KBM-7 (cell line): ENCODE measurements at regions not wholly inside any gene's neighbourhood (a gene's known extent, or its start where the extent isn't known, plus 50 kb on each side); places are given as distances from the start of the nearest gene placed in this dataset.
"Not testable (repeated sequence)": the region's sequence is repeated elsewhere in the genome, so short reads cannot be mapped to it uniquely, and the experiment has no call there.

Source experiments
- DNase-seq: peaks from one replicate; pipeline ENCODE4 v3.0.0-alpha.2; 2015
- in situ Hi-C: fragments of 300-500 bp; cut with MboI; formaldehyde crosslinking; loops from 2 replicates; pipeline ENCODE4 v1.14.3; 2020; ENCODE audit warnings: low sequenced_read_pairs, low pct_unique_long_range_greater_than_20kb, mixed read lengths

DNA sequence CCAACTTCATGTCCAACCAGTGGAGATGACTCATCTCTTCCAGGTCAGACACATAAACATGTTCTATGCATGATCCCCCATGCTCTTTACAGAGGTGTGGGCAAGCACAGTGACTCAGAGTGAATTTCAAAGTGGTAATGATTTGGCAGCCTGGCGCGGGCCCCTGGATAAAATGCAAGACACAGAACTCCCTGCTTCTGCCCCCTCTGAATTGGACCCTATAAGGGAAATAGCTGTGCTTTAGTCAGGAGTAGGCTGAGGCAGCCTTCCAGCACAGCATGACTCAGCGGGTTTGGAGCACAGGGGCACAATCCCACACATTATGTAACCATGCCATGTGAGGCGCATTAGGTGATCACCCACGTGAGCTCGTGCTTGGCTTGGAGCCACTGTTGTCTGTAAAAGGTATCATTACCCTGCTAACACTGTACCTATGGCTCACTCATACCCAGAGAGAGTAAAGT lies 127.4 kb downstream of the C6orf118 start:
- no peak for DNase-seq
- in situ Hi-C loops = no loop called here

DNA sequence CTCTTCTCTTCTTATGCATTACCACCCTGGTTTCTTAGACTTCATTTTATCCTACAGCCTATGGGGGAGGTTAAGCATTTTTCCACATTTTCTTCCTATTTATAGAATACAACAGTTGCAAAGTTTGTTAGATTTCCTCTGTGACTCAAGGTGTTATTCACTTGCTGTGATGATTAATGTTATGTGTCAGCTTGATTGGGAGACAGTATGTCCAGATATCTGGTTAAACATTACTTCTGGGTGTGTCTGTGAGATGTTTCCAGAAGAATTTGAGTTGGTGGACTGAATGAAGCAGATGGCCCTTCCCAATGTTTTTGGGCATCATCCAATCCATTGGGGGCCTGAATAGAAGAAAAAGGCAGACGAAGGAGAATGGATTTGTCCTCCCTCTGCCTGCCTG lies 131.3 kb downstream of the C6orf118 start:
- in situ Hi-C loops = no loop called here
- no peak for DNase-seq

DNA sequence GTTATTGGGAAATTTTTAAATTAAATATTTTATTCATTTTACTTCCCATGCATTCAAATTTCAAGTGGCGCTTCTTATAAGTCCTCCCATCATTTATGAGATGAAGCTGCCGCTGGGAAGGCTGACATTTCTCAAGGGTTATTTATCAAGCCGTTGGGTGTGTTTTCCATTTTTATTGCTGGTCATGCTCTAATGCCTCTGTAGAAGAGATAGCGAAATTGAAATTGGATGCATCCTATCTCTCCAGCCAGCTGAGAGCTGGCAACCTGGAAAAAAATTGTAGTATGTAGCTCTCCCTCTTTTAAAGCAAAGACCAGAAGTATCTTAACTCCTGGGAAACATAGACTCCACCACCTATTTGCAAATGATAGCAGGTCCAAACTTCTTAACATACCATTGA lies 135.9 kb downstream of the C6orf118 start:
- DNase-seq = no peak
- in situ Hi-C loops = no loop called here

DNA sequence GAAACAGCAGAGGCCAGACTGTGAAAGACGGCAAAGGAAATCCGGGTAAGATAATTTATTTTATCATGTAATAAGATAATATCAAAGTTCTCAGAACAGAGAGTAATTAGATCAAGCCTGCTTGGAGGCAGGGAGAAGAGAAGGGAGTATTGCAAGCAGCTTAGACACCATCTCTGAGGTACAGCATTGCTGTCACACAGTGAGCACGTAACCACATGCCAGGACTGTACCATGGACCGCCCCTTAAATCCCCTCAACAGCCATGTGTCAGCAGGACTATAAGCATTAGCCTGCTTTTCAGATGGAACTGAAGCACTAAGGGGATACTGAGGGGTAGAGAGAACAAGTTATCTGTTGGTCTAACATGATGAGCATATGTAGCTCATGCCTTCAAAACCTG lies 141.5 kb downstream of the C6orf118 start:
- in situ Hi-C loops = no loop called here

DNA sequence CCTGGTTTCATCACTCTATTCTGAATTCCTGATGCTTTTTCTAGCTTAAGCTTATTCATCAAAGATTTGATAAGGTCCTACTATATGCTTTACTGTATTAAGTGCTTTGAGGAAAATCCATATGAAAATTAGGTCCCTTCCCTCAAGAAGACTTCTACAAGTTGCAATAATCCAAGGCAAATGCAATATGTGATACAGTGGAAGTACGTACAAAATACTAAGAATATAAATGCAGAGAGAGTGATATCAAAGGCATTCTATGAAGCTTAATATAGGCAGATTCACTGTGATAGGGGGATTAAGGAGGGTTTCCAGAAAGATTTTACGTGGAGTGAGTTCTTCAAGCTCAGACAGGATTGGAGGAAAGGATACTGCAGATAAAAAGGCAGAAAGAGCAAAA lies 142.1 kb downstream of the C6orf118 start:
- in situ Hi-C loops = no loop called here

More for the DNA sequence above, 141.5 kb downstream of the C6orf118 start:
- no peak for DNase-seq

DNA sequence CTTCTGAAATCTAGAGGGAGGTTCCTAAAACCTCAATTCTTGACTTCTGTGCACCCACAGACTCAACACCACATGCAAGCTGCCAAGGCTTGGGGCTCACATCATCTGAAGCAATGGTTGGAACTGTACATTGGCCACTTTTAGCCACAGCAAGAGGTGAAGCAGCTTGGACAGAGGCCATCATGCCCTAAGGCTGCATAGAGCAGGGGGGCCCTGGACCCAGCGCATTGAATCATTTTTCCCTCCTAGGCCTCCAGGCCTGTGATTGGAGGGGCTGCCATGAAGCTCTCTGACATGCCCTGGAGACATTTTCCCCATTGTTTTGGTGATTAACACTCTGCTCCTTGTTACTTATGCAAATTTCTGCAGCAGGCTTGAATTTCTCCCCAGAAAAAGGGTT lies 145.9 kb downstream of the C6orf118 start:
- in situ Hi-C loops = no loop called here
- no peak for DNase-seq

More for the DNA sequence above, 142.1 kb downstream of the C6orf118 start:
- DNase-seq = no peak

DNA sequence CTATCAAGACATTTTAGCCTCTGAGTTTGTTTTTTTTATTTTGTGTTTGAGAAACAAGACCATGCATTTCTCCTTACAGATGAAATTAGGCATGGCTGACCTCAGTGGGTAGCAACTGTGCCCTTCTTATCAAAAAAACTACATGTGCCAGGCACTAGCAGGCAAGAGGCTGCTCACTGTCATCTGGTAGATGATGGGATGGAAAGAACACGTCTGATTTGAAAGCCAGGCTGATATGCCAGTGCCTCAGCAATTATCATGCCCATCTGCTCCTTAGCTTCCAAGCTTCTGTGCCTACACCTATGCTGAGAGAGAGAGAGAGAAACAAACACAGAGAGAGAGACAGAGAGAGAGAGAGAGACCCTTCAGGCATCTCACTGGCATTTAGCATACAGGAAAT lies 149.9 kb downstream of the C6orf118 start:
- in situ Hi-C loops = no loop called here
- DNase-seq = no peak

DNA sequence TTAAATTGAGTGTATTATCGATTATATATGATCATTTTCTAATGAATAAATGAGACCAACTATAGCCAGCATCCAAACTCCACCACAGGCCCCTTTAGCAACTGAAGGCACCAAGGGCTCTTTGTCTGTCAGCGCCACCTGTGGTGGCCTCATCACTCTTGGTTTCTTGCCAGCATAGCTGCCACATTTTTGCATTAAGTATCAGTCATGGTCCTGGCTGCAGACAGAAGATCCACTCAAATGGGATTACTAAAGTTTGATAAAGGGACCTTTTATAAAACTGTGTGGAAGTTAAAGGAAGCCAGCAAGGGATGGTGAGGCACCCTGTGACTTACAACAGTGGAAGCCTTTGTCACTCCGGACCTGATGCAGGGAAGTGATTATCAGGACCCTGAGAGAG lies 162.9 kb downstream of the C6orf118 start:
- DNase-seq = no peak
- in situ Hi-C loops = no loop called here

DNA sequence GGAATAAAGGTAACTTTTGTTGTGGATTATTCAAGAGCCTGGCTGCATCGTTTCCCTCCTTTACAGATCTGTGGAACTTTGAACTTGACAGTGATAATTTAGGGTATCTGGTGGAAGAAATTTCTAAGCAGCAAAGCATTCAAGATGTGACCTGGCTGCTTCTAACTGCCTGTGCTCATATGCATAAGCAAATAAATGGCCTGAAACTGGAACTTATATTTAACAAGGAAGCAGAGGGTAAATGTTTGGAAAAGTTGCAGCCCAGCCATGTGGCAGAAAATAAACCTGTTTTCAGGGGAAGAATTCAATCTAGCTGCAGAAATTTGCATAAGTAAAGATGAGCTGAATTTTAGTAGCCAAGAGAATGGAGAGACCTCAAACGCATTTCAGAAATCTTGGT lies 173.5 kb downstream of the C6orf118 start:
- in situ Hi-C loops = no loop called here

DNA sequence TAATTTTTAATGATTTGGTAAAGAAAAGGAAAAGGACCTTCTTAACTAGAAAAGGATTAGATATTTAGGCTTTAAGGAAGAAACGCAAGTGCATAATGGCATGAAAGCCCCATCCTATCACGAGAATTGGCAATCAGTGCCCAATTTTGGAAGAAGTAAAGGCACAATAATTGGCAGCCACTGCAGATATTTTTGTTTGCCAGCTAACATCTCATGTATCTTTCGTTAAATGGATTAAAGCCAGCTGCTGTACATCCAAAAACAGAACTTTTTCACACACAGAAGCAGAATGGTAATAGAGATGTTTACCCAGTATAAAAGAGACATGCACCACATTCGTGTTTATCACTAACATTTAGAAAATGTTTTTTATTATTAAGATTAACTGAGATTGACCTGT lies 180.3 kb downstream of the C6orf118 start:
- DNase-seq = no peak
- in situ Hi-C loops = no loop called here

More for the DNA sequence above, 173.5 kb downstream of the C6orf118 start:
- no peak for DNase-seq

DNA sequence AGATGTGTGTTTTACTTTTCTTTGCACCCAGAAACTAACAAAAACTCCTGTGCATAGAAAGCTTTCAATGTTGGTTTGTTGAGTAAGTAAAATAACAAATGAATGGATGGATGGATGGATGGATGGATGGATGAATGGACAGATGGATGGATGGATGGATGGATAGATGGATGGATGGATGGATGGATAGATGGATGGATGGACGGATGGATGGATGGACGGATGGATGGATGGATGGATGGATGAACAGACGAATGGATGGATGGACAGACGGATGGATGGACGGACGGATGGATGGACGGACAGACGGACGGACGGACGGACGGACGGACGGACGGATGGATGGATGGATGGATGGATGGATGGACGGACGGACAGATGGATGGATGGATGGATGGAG lies 181.7 kb downstream of the C6orf118 start:
- DNase-seq, in situ Hi-C loops: not testable (repeated sequence)

DNA sequence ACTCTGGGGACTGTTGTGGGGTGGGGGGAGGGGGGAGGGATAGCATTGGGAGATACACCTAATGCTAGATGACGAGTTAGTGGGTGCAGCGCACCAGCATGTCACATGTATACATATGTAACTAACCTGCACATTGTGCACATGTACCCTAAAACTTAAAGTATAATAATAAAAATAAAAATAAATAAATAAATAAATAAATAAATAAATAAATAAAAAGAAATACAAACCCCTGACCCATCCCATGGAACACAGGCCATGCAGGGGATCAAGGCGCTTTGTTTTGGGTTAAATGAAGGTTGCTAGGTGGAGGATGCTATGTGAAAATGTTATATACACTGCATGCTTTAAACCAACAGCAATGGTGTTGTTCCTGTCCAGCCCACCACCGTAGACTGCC lies 184.7 kb downstream of the C6orf118 start:
- in situ Hi-C loops, DNase-seq: not testable (repeated sequence)

DNA sequence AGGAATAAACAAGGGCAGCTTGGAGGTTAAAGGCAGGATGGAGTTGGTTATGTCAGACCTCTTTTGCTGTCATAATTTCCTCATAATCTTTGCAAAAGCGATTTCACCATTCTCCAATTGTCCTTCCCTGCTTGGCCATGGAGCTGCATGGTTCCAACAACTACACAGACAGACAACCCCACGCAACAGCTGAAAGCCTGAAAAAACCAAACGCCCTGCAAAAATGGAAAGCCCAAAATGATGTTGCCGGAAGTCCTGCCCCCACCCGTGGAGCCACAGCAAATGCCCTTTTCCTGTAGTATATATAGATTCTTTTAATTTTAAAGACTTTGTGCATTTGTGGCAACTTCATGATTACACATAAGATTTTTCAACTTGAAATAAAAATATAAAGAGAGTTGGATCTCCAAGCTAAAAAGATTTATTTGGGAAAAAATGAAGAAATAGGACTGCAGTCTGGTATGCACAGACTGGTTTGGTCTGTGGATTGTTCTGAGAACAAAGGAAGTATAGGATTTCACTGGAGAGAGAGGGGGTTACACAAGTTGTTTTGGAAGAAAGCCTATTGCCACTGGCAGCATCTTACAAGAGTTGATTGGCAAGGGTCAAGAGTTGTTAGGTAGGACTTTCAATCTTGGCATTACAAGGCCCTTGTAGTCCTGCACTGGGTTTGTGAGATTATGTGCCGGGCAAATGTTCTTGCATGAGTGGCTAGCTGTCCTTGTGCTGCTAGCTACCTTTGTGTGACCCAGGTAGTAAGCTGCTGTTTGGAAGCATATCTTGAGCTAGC lies 190.0 kb downstream of the C6orf118 start:
- DNase-seq = no peak
- in situ Hi-C loops = no loop called here

DNA sequence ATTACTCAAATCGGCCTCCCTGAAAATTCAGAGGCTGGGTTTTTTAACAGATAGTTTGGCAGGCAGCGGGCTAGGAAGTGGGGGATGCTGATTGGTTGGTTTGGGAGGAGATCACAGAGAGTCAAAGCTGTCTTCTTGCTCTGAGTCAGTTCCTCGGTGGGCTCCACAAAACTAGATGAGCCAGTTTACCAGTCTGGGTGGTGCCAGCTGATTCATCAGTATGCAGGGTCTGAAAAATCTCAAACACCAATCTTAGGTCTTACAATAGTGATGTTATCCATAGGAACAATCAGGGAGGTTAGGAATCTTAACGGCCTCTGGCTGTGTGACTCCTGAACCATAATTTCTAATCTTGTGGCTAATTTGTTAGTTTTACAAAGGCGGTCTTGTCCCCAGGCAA lies 190.7 kb downstream of the C6orf118 start:
- in situ Hi-C loops = no loop called here
- DNase-seq = no peak

DNA sequence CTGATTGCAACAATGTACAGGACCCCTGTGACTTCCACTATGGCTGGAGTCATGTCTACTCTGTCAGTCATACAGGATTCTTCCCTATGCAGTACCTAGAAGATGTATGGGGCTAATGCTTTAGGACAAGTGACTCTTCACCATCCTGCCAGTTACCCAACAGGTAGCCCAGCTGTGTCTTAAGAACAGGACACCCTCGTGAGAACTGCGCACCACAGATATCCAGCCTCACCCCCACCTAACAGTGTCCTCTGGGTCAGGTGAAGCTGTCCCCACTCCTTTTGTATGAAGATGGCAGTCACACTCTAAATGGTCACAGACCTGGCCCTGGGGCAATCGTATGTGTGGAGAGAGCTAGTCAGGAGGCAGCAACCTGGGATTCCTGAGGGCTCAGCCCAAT lies 191.6 kb downstream of the C6orf118 start:
- in situ Hi-C loops = no loop called here
- DNase-seq = no peak

DNA sequence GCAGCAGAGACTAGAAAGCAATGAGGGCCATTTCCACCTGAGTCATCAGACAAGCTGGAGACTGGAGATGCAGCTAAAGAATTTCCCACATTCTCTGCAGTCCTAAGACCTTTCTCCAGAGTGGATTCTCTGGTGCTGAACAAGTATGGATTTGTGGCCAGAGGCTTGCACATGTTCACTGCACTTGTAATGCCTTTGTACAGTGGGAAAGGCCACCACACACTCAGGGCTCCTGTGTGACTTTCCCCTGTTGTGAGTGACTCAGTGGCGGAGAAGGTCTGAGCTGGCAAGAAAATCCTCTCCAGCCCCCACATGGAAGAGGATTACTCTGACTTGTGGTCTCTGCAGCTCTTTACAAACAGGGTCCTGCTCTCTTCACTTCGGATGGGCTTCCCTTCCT lies 192.3 kb downstream of the C6orf118 start:
- in situ Hi-C loops = no loop called here

DNA sequence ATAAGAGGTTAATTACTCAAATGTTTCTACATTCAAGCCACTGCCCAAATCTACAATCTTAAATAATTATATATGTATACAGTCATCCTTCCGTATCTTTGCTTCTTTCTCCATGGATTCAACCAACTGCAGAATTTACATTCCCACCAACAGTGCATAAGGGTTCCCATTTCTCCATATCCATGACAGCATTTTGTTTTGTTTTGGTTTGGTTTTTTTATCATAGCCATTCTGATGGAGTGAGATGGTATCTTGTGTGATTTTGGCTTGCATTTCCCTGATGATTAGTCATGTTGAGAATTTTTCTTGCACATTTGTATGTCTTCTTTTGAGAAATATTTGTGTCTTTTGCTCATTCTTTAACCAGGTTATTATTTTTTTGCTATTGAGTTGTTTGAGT lies 198.5 kb downstream of the C6orf118 start:
- in situ Hi-C loops = no loop called here

More for the DNA sequence above, 192.3 kb downstream of the C6orf118 start:
- no peak for DNase-seq

DNA sequence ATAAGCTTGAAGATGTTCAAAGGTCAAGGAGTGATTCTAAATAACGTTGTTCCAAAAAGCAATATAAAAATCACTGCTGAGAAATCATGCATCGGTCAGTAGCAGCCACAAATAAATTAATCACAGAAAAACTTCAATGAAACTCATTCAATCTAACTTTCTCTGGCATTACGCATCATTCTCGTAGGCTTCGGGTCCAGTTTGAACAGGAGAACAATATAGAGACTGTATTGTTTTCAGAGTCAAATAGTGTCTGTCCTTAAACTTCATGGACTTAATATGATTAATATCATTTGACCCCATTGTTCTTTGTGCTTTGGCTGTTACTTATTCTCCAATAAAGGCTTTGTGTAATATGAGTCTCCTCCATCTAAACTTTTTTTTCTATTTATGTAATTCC lies 200.4 kb downstream of the C6orf118 start:
- in situ Hi-C loops = no loop called here

More for the DNA sequence above, 198.5 kb downstream of the C6orf118 start:
- no peak for DNase-seq

DNA sequence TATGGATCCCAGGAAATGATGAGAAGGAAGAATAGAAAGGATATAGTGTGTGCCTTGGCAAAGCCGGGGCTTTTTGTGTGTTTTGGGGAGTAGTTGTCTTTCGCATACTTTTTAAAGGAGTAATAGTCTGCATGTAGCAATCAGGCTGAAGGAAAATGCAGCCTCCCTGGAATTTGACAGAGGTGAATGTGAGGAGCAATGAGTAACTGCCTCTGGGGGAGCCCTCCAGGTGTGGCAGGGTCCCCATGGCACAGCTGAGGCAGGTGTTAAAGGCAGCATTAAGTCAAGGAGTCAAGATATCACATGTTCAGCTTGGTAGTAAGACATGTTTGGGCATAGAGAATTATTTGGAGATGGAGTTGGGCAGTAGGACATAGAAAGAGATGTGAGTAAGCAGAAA lies 203.1 kb downstream of the C6orf118 start:
- DNase-seq = no peak
- in situ Hi-C loops = no loop called here

More for the DNA sequence above, 200.4 kb downstream of the C6orf118 start:
- DNase-seq = no peak

DNA sequence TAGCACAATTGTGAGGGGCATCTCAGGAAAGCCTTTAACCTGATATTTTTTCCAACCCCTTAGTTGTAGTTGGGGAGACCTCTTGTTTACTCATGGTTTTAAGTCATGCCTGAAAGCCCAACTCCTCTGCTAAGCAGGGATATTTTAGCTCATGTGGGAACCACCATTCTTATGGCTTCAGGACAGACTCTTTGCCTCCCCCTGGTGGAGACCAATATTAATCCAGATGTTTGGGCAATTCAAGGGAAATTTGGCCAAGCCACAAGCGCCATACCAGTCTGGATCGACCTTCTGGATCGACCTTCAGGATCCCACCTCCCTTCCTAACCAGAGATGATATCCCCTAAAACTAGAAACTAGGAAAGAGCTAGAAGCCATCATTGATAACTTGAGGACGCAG lies 211.2 kb downstream of the C6orf118 start:
- peak; percentile 28 for DNase-seq
- in situ Hi-C loops = no loop called here

DNA sequence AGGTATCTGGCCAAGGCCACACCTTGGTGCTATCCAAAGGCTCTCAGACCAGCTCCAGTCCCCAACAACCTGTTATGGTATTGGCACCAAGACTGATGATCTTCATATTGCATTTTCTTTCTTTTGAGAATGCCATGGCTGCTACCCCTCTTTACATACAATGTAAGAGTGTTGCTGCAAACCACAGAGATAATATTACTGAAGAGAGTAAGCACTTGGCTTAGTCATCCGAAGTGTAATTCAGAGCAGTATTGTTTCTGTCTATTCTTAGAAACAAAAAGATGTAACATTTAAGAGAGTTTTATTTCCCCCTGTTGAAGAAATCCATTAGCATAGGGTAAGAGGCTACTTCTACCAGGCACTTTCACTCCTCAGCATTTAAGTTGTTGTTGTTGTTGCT lies 212.5 kb downstream of the C6orf118 start:
- no peak for DNase-seq
- in situ Hi-C loops = no loop called here
